Activated CD4-positive, alpha-beta T cell treated with anti-CD3 and anti-CD28 coated beads, Interleukin-2, amount 50 U/mL, for 24 hours (primary cell): ENCODE measurements at regions not wholly inside any gene's neighbourhood (a gene's known extent, or its start where the extent isn't known, plus 50 kb on each side); places are given as distances from the start of the nearest gene placed in this dataset.
"Not testable (repeated sequence)": the region's sequence is repeated elsewhere in the genome, so short reads cannot be mapped to it uniquely, and the experiment has no call there.

ENCODE experiments used
- DNase-seq, 2 donors: peaks; one replicate each; pipeline ENCODE4 v3.0.0-alpha.2; 2020; ENCODE audit warnings: low read depth in 1 of 2, low spot score in 1 of 2

- DNase-seq = no peak
Measured at GRCh38 chr2:16225545-16225944, 285.2 kb downstream of the MYCN start.

DNA sequence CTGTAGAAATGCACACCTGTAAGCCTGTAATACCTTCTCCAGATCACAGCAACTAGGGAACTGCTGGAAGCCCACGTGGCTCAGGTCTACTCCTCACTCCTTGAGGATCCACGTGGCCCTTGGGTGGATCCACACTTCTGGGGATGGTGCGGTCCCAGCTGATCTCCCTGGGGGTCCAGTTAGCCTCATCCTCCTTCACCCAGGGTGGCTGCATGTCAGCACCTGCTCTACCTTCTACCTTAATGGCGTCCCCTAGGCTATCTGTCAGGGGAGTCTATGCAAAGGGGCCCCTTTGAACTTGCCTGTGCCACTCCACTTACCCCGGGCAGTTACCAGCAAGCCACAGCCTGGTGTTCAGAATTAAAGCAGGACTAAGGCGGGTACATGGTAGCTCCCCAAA lies 284.7 kb downstream of the MYCN start:
- DNase-seq = no peak

GRCh38 chr2:16224298-16225045 lies 284.1 kb downstream of the MYCN start:
- no peak for DNase-seq

- DNase-seq = no peak
Measured at GRCh38 chr2:16223841-16224177, 283.5 kb downstream of the MYCN start.

DNA sequence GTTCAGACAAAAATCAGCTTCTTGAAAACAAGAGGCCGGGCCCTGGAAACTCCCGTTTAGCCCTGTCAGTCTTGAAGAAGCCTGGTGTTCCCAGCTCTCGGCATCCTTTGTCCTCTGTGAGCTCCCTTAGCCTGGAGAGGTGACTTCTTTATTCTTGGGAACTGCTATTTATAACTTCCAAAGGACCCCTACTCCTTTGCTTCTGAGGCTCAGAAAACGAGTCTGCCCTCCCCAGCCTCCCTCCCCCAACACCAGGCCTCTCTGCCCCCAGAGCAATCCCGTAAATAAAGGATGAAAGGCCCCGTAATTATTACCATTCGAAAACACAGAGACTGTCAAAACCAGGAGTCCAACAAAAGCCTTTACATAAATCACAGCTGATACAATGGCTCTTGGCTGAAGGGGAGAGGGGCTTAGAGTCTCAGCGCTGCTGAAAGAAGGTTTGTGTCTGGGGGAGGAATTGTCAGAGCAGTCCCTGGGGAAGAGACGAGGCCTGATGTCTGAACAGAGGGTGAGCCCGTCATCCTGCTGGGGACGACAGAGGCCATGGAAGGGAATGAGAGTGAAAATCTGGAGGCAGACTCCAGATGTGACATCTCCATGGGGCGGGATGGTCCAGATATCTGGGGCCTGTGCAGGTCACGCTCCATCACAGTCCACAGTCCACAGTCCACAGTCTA lies 283.0 kb downstream of the MYCN start:
- DNase-seq = no peak

GRCh38 chr2:16222326-16222725 lies 282.0 kb downstream of the MYCN start:
- no peak for DNase-seq

- DNase-seq = no peak
Measured at GRCh38 chr2:16221461-16222010, 281.2 kb downstream of the MYCN start.

DNA sequence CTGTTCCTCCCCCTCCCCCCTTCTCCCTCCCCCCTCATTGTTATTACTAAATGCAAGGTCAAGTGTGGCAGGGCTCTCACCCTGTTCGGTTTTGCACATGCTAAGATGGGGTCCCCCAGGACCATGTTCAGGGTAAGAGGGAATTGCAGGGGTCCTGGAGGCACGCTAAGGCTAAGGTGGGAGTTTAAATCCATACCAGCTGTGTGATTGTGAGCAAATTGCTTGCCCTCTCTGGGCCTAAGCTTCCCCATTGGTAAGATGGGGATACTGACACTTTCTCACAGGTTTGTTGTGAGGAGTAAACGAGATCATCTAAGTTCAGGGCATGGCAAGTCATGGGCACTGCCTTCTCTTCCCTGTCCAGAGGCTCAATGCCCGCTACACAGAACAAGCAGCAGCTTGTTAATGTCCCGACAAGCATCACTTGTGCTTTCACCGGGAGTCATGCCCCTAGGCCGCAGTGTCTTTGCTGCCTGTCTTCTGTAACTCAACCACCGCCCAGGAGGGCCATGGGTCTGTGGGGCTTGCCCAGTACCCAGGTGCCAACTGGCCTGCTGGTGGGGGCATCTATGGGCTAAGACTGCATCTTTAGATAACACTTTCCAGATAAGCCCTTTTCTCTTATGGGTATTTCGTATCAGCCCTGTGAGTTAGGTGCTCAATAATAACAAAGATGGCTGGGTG lies 279.1 kb downstream of the MYCN start:
- no peak for DNase-seq

GRCh38 chr2:16218625-16219024 lies 278.3 kb downstream of the MYCN start:
- DNase-seq = no peak

- no peak for DNase-seq
Measured at GRCh38 chr2:16218161-16218560, 277.8 kb downstream of the MYCN start.

- not testable (repeated sequence) for DNase-seq
Measured at GRCh38 chr2:16217741-16218140, 277.4 kb downstream of the MYCN start.

- no peak for DNase-seq
Measured at GRCh38 chr2:16217291-16217690, 276.9 kb downstream of the MYCN start.

DNA sequence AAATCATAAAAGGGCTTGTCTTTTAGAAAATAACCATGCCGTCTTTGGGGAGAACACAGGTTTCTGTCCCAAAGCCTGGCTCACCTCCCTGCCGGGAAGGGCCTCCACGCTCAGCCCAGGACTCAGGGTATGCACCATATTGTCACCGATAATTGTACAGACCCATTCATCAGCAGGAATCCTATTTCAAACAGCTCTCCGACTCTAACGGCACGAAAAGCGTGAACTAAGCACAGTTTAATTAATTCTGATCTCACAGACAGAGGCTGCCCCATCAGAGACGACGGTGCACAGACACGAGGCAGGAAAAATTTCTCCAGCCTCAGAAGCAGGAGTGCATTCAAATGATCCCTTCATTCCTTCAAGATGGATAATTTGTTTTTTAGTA lies 276.2 kb downstream of the MYCN start:
- DNase-seq = no peak

DNA sequence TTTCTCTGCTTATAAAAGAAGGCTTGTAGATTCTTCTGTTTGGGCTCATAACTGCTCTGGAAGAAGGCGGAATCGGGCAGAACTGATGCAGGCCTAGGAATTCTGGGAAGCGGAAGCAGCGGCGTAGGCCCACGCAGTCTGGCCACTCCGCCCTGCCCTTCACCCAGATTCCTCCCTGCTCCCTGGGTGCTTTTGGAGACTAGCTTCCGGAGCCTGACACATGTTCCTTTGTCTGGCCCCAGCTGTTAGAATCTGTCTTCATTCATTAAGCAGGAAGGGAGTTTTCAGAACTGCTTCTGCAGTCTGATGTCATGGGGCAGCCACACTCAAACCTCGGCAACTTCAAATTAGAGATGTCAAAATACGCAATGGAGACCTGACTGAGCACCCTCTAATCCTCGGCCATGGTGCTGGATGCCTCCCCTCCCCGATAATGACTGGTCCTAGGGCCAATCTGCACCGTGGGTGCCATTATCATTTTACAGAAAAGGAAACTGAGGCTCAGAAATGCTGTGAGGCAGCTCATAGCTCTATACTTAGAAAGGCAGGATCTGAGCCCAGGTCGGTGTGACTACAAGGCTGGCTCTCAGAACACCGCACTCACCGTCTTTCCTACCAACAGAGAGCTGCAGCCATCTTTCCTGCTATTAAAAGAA lies 275.7 kb downstream of the MYCN start:
- no peak for DNase-seq

- no peak for DNase-seq
Measured at GRCh38 chr2:16214861-16215260, 274.5 kb downstream of the MYCN start.

- DNase-seq = no peak
Measured at GRCh38 chr2:16214391-16214790, 274.0 kb downstream of the MYCN start.

GRCh38 chr2:16212321-16212720 lies 272.0 kb downstream of the MYCN start:
- DNase-seq = no peak

DNA sequence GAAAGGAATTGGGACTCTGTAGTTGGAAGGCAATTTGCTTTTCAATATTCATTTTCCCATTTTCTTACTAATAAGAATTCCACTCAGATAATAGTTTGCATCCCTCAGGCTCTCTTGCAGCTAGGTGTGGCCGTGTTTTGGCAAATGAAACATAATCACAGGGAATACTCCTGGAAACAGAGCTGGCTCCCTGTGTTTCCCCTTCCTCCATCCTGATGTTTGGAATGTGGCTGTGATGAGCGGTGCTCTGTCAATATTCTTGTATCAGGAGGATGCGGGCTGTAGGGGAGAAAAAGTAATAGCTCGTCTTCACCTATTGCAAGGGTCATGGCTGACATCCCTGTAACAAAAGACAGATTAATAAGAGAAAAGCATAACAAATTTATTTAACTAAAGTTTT lies 271.0 kb downstream of the MYCN start:
- DNase-seq = no peak

GRCh38 chr2:16210841-16211240 lies 270.5 kb downstream of the MYCN start:
- no peak for DNase-seq

GRCh38 chr2:16209799-16210198 lies 269.4 kb downstream of the MYCN start:
- DNase-seq = no peak

DNA sequence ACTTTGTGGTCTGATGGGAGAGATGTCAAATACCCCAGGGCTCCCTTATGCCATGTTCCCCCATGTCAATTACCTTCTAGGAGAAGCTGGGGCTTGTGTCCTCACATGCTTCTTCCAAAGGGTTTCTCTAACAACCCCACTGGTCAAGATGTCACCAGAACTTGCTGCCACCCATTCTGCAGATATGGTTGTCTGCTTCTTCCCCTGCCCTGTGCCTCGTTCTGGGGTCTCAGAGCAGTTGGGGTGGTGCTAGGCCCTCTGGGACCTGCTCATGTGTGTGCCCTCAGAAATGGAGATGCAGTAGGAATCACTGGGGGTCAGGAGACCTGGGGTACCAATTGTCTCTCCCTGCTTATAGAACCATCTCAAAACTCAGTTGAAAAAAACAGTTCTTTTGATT lies 268.6 kb downstream of the MYCN start:
- no peak for DNase-seq
